ENCODE measurements at regions not wholly inside any gene's neighbourhood (a gene's known extent, or its start where the extent isn't known, plus 50 kb on each side); places are given as distances from the start of the nearest gene placed in this dataset.

GRCh38 chr22:27610863-27611786, 190.4 kb downstream of the MN1 start:
- H3K27me3 ChIP-seq (ENCODE audit: low read depth) = peaks cover 63% of the 10 kb centered on the region
- peaks cover 8% of the 10 kb centered on the region for H3K4me1 ChIP-seq
- TF ChIP-seq, protein P1, sequence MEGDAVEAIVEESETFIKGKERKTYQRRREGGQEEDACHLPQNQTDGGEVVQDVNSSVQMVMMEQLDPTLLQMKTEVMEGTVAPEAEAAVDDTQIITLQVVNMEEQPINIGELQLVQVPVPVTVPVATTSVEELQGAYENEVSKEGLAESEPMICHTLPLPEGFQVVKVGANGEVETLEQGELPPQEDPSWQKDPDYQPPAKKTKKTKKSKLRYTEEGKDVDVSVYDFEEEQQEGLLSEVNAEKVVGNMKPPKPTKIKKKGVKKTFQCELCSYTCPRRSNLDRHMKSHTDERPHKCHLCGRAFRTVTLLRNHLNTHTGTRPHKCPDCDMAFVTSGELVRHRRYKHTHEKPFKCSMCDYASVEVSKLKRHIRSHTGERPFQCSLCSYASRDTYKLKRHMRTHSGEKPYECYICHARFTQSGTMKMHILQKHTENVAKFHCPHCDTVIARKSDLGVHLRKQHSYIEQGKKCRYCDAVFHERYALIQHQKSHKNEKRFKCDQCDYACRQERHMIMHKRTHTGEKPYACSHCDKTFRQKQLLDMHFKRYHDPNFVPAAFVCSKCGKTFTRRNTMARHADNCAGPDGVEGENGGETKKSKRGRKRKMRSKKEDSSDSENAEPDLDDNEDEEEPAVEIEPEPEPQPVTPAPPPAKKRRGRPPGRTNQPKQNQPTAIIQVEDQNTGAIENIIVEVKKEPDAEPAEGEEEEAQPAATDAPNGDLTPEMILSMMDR (IDR thresholded peaks at IDR 0.05; ENCODE audit: borderline replicate concordance) = no peak
- intact Hi-C loops (cut with micrococcal nuclease) = no loop called here
- no peak overlapping the region for H3K4me3 ChIP-seq
- no peak overlapping the region for H3K27ac ChIP-seq (replicated peaks)
- no peaks in the 10 kb centered on the region for H3K36me3 ChIP-seq
- DNase-seq = no peak
- no peaks in the 10 kb centered on the region for H3K9me3 ChIP-seq (replicated peaks)

GRCh38 chr22:27612115-27612514, 189.4 kb downstream of the MN1 start:
- Histone ChIP-seq H3K4me3 (no peak overlapping the region), H3K27ac (replicated peaks) (no peak overlapping the region), H3K9me3 (replicated peaks) (no peaks in the 10 kb centered on the region), H3K36me3 (no peaks in the 10 kb centered on the region), H3K27me3 (ENCODE audit: low read depth) (peaks cover 63% of the 10 kb centered on the region), H3K4me1 (peaks cover 8% of the 10 kb centered on the region)
- intact Hi-C loops (cut with micrococcal nuclease) = no loop called here
- no peak for DNase-seq
- TF ChIP-seq, protein P1 (IDR thresholded peaks at IDR 0.05; ENCODE audit: borderline replicate concordance) = no peak

DNA sequence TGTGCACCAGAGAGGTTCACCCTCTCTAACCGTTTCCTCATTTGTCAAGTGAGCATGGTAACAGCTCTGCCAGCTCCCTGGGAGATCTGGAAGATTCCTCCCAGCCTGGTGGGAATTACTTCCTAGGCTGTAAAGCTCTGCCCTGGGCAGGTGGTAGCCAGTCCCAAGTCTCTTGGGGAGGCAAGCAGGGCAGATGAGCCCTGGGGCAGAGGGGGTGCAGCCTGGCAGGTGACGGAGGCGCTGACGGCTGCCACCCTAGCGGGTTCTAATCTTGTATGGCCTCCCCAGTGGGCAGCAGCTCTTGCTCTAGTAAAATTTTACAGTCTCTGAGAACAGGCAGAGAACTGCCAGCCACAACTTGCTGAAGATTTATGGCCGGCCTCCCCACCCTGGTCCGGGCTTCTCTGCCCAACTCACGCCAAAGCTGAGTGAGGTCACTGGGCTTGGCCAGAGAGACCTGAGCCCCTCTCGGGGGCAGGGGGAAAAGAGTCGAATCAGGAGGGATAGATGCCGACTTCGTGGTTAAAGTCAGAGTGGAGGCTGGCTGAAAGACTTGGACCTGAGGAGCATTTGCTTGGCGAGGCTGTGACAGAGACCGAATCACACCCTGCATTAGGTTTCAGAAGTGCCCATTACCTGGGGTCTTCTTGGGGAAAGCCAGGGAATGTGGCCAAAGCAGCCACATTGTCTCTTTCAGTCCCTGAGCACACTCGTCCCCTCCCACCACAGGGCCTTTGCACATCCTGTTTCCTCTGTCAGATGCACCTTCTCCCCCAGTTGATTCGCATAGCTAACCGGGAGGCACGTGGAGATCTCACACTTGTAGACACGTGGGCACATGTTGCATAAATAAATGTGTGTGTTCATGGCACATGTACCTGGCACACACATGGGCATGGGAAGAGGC, 188.2 kb downstream of the MN1 start:
- no peak for DNase-seq
- intact Hi-C loops (cut with micrococcal nuclease) = no loop called here
- peaks cover 63% of the 10 kb centered on the region for H3K27me3 ChIP-seq (ENCODE audit: low read depth)
- H3K4me3 ChIP-seq = peak overlapping the region; percentile 53
- H3K27ac ChIP-seq (replicated peaks) = no peak overlapping the region
- peaks cover 8% of the 10 kb centered on the region for H3K4me1 ChIP-seq
- H3K36me3 ChIP-seq = no peaks in the 10 kb centered on the region
- TF ChIP-seq, protein P1 (IDR thresholded peaks at IDR 0.05; ENCODE audit: borderline replicate concordance) = no peak
- H3K9me3 ChIP-seq (replicated peaks) = no peaks in the 10 kb centered on the region

DNA sequence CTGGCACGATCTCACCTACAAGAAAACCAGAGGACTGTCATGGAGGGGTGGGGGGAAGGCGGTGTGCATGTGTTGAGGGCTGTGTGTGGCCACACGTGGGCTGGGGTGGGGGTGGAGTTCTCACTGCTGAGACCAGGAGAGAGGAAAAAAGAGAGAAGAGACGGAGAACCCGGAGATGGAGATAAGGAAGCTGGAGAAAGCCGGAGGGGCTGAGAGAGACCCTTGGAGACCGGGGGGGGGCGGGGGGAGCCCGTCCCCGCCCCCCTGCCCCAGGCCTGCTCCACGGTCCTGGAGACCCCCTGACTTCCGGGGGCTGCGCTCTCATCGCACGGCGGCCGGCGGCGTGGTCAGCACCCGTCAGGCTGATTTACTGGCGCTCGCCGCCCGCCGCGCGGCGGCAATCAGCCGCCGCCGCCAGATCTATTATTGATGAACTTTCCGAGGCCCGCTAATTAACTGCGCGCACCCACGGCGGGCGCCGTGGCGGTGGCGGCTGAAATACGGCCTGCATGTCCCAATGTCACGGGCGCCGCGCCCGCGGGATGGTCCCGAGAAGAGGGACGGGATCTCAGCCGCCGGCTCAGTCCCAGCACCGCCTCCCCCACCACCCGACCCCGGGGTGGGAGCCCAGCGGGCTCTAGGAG, 187.4 kb downstream of the MN1 start:
- DNase-seq = no peak
- TF ChIP-seq, protein P1 (IDR thresholded peaks at IDR 0.05; ENCODE audit: borderline replicate concordance) = no peak
- no peaks in the 10 kb centered on the region for H3K36me3 ChIP-seq
- peak overlapping the region; percentile 53 for H3K4me3 ChIP-seq
- no peak overlapping the region for H3K27ac ChIP-seq (replicated peaks)
- peaks cover 8% of the 10 kb centered on the region for H3K4me1 ChIP-seq
- peaks cover 2% of the 10 kb centered on the region for H3K9me3 ChIP-seq (replicated peaks)
- peaks cover 68% of the 10 kb centered on the region for H3K27me3 ChIP-seq (ENCODE audit: low read depth)
- intact Hi-C loops (cut with micrococcal nuclease) = no loop called here

- Histone ChIP-seq H3K4me1 (peaks cover 8% of the 10 kb centered on the region), H3K27me3 (ENCODE audit: low read depth) (peaks cover 63% of the 10 kb centered on the region), H3K36me3 (no peaks in the 10 kb centered on the region), H3K9me3 (replicated peaks) (peaks cover 7% of the 10 kb centered on the region), H3K4me3 (peak overlapping the region; percentile 53), H3K27ac (replicated peaks) (no peak overlapping the region)
- DNase-seq = no peak
- intact Hi-C loops (cut with micrococcal nuclease) = no loop called here
- TF ChIP-seq, protein P1 (IDR thresholded peaks at IDR 0.05; ENCODE audit: borderline replicate concordance) = no peak
These were observed 186.9 kb downstream of the MN1 start for GRCh38 chr22:27614650-27615007.

All from left ventricle myocardium inferior (tissue), 1 donor.